ENCODE measurements at regions not wholly inside any gene's neighbourhood (a gene's known extent, or its start where the extent isn't known, plus 50 kb on each side); places are given as distances from the start of the nearest gene placed in this dataset.

DNA sequence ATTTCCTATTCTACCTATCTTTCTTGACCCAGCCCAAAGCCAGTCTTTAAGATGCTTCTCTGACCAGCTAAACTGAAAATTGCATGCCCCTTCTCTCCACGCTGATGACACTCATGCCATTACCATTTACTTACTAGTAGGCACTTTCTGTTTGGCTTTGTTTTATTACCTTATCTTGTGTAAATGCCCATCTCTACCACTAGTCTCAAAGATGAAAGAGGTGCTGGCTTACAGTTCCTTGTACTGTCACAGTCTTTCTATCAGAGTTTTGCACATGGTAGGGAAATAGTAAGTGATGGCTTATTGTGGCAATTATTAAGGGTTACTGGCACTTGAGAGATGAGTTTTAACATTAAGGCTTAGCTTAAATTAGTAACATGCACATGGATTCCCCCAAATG lies 352.1 kb downstream of the RBM43 start:
- POLR2A ChIA-PET: no interaction called here
- no peaks in the 10 kb centered on the region for H3K36me3 ChIP-seq (ENCODE audit: control insufficient read depth, insufficient read depth, low read length)
- CTCF ChIA-PET: interaction anchor here (0.6 kb wide), 1 partner anchor 1121 kb away, joined by 9 read pairs; no protein-coding TSS in a partner anchor
- H3K4me3 ChIP-seq (ENCODE audit: low read depth, low read length): no peak overlapping the region
- H3K4me1 ChIP-seq: no peaks in the 10 kb centered on the region
- H3K4me1 Mint-ChIP-seq (ENCODE audit: low read depth, unreplicated experiment): peaks cover 6% of the 10 kb centered on the region
- no TSS peak for BruUV-seq (replicated peaks)
- no peak overlapping the region for H3K4me3 Mint-ChIP-seq (ENCODE audit: unreplicated experiment)
- TF ChIP-seq, protein P1, sequence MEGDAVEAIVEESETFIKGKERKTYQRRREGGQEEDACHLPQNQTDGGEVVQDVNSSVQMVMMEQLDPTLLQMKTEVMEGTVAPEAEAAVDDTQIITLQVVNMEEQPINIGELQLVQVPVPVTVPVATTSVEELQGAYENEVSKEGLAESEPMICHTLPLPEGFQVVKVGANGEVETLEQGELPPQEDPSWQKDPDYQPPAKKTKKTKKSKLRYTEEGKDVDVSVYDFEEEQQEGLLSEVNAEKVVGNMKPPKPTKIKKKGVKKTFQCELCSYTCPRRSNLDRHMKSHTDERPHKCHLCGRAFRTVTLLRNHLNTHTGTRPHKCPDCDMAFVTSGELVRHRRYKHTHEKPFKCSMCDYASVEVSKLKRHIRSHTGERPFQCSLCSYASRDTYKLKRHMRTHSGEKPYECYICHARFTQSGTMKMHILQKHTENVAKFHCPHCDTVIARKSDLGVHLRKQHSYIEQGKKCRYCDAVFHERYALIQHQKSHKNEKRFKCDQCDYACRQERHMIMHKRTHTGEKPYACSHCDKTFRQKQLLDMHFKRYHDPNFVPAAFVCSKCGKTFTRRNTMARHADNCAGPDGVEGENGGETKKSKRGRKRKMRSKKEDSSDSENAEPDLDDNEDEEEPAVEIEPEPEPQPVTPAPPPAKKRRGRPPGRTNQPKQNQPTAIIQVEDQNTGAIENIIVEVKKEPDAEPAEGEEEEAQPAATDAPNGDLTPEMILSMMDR (IDR thresholded peaks at IDR 0.05; ENCODE audit: insufficient read depth in 1 of 2, low read depth in 1 of 2, low read length in 1 of 2, severe bottlenecking in 1 of 2, unreplicated experiment in 1 of 2): no peak
- no peaks in the 10 kb centered on the region for H3K9me3 ChIP-seq
- intact Hi-C loops (cut with micrococcal nuclease; ENCODE audit: unreplicated experiment): no loop called here
- no peak overlapping the region for H3K27ac Mint-ChIP-seq (ENCODE audit: unreplicated experiment)
- H3K36me3 Mint-ChIP-seq (ENCODE audit: insufficient read depth, unreplicated experiment): no peaks in the 10 kb centered on the region
- DNase-seq: no peak
- no peaks in the 10 kb centered on the region for H3K9me3 Mint-ChIP-seq (ENCODE audit: unreplicated experiment)
- no peaks in the 10 kb centered on the region; the same call in 1 of the 2 replicates for H3K27me3 ChIP-seq (replicated peaks; ENCODE audit: control insufficient read depth, insufficient read depth, low read length)
- H3K27me3 Mint-ChIP-seq (ENCODE audit: insufficient read depth, unreplicated experiment): peaks cover 5% of the 10 kb centered on the region

DNA sequence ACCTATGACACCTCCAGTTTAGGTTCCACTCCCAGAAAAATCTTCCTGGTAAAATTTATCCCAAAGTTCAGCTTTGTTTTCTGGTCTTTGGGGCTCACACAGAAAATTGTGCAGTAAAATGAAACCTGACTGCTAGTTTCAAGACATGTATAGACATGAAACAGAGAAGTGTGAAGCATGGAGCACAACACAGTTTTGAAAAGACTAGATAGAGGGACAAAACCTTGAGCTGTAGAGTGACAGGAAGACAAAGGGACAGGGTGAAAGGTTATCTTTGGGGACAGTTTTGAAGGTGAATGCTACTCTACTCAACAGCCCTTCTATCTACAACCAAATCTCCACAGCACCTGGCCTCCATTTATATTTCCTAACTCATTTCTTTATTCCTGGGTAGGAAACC lies 352.6 kb downstream of the RBM43 start:
- CTCF ChIA-PET: interaction anchor here (0.6 kb wide), 1 partner anchor 1121 kb away, joined by 9 read pairs; no protein-coding TSS in a partner anchor
- H3K27me3 Mint-ChIP-seq (ENCODE audit: insufficient read depth, unreplicated experiment): peaks cover 5% of the 10 kb centered on the region
- no peaks in the 10 kb centered on the region for H3K36me3 Mint-ChIP-seq (ENCODE audit: insufficient read depth, unreplicated experiment)
- intact Hi-C loops (cut with micrococcal nuclease; ENCODE audit: unreplicated experiment): no loop called here
- Histone ChIP-seq H3K36me3 (ENCODE audit: control insufficient read depth, insufficient read depth, low read length) (no peaks in the 10 kb centered on the region), H3K9me3 (no peaks in the 10 kb centered on the region), H3K4me1 (no peaks in the 10 kb centered on the region), H3K27me3 (replicated peaks; ENCODE audit: control insufficient read depth, insufficient read depth, low read length) (no peaks in the 10 kb centered on the region; the same call in 1 of the 2 replicates), H3K4me3 (ENCODE audit: low read depth, low read length) (no peak overlapping the region)
- no peak overlapping the region for H3K4me3 Mint-ChIP-seq (ENCODE audit: unreplicated experiment)
- H3K4me1 Mint-ChIP-seq (ENCODE audit: low read depth, unreplicated experiment): peaks cover 6% of the 10 kb centered on the region
- H3K27ac Mint-ChIP-seq (ENCODE audit: unreplicated experiment): no peak overlapping the region
- TF ChIP-seq, protein P1 (IDR thresholded peaks at IDR 0.05; ENCODE audit: insufficient read depth in 1 of 2, low read depth in 1 of 2, low read length in 1 of 2, severe bottlenecking in 1 of 2, unreplicated experiment in 1 of 2): no peak
- no peak for DNase-seq
- no peaks in the 10 kb centered on the region for H3K9me3 Mint-ChIP-seq (ENCODE audit: unreplicated experiment)
- BruUV-seq (replicated peaks): no TSS peak
- POLR2A ChIA-PET: no interaction called here

DNA sequence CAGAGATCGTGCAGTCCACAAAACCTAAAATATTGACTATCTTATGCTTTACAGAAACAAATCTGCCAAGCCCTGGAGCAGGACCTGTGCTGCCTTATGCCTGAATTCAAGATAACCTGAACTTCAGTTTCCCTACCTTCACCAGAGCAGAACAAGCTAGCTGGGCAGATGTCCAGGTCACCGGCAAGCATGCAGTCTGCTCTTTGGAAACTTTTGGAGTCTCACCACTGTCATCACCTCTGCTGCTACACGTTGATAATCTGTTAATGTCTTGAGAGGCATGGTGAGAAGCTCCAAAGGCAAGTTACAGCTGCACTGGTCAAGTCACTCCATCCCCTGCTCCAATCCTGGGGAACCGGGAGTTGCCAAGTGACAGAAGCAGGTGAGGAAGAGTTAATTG lies 354.2 kb downstream of the RBM43 start:
- no peaks in the 10 kb centered on the region for H3K9me3 ChIP-seq
- DNase-seq: no peak
- H3K4me3 Mint-ChIP-seq (ENCODE audit: unreplicated experiment): no peak overlapping the region
- POLR2A ChIA-PET: no interaction called here
- peaks cover 5% of the 10 kb centered on the region for H3K27me3 Mint-ChIP-seq (ENCODE audit: insufficient read depth, unreplicated experiment)
- H3K4me3 ChIP-seq (ENCODE audit: low read depth, low read length): no peak overlapping the region
- no peak overlapping the region for H3K27ac Mint-ChIP-seq (ENCODE audit: unreplicated experiment)
- intact Hi-C loops (cut with micrococcal nuclease; ENCODE audit: unreplicated experiment): no loop called here
- TF ChIP-seq, protein P1 (IDR thresholded peaks at IDR 0.05; ENCODE audit: insufficient read depth in 1 of 2, low read depth in 1 of 2, low read length in 1 of 2, severe bottlenecking in 1 of 2, unreplicated experiment in 1 of 2): no peak
- CTCF ChIA-PET: no interaction called here
- H3K36me3 Mint-ChIP-seq (ENCODE audit: insufficient read depth, unreplicated experiment): no peaks in the 10 kb centered on the region
- H3K9me3 Mint-ChIP-seq (ENCODE audit: unreplicated experiment): no peaks in the 10 kb centered on the region
- no peaks in the 10 kb centered on the region for H3K4me1 ChIP-seq
- H3K4me1 Mint-ChIP-seq (ENCODE audit: low read depth, unreplicated experiment): peaks cover 6% of the 10 kb centered on the region
- BruUV-seq (replicated peaks): no TSS peak
- H3K36me3 ChIP-seq (ENCODE audit: control insufficient read depth, insufficient read depth, low read length): no peaks in the 10 kb centered on the region
- no peaks in the 10 kb centered on the region for H3K27me3 ChIP-seq (replicated peaks; ENCODE audit: control insufficient read depth, insufficient read depth, low read length)
